ENCODE measurements at regions not wholly inside any gene's neighbourhood (a gene's known extent, or its start where the extent isn't known, plus 50 kb on each side); places are given as distances from the start of the nearest gene placed in this dataset.

DNA sequence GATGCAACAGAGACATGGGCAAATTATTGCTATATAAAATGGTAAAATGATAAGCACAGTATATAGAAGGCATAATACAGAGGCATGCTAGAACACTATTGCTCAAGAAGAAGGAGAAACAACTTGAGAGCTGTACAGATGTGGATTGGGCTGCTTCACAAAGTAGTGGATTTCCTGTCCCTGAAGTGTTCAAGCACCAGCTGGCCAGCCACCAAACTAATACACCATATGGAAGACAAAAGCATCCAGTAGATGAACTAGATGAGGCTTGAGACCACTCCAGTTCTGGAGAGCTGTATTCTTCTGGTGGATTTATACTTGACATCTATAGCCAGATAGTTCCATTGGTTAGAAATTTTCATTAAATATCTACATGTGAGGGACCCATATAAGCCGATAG, 134.1 kb upstream of the GNAO1 start:
- Mint-ChIP-seq H3K27me3 (ENCODE audit: unreplicated experiment) (peaks cover 2% of the 10 kb centered on the region), H3K27ac (ENCODE audit: unreplicated experiment) (no peak overlapping the region), H3K36me3 (ENCODE audit: low read depth, unreplicated experiment) (no peaks in the 10 kb centered on the region), H3K9me3 (ENCODE audit: unreplicated experiment) (no peaks in the 10 kb centered on the region), H3K4me1 (ENCODE audit: unreplicated experiment) (no peaks in the 10 kb centered on the region), H3K4me3 (ENCODE audit: unreplicated experiment) (no peak overlapping the region)
- TF ChIP-seq CTCF (IDR thresholded peaks at IDR 0.05; ENCODE audit: unreplicated experiment) = no peak
- DNase-seq (ENCODE audit: low spot score) = no peak

GRCh38 chr16:56050916-56051315, 140.4 kb upstream of the GNAO1 start:
- Mint-ChIP-seq H3K9me3 (ENCODE audit: unreplicated experiment) (no peaks in the 10 kb centered on the region), H3K36me3 (ENCODE audit: low read depth, unreplicated experiment) (no peaks in the 10 kb centered on the region)

GRCh38 chr16:56048425-56049105, 142.7 kb upstream of the GNAO1 start:
- Mint-ChIP-seq H3K27me3 (ENCODE audit: unreplicated experiment) (peaks cover 6% of the 10 kb centered on the region), H3K36me3 (ENCODE audit: low read depth, unreplicated experiment) (no peaks in the 10 kb centered on the region), H3K4me1 (ENCODE audit: unreplicated experiment) (peaks cover 5% of the 10 kb centered on the region), H3K9me3 (ENCODE audit: unreplicated experiment) (no peaks in the 10 kb centered on the region), H3K27ac (ENCODE audit: unreplicated experiment) (no peak overlapping the region), H3K4me3 (ENCODE audit: unreplicated experiment) (no peak overlapping the region)
- no peak for DNase-seq (ENCODE audit: low spot score)
- TF ChIP-seq CTCF (IDR thresholded peaks at IDR 0.05; ENCODE audit: unreplicated experiment) = no peak

More at GRCh38 chr16:56050916-56051315, 140.4 kb upstream of the GNAO1 start:
- Mint-ChIP-seq H3K27ac (ENCODE audit: unreplicated experiment) (no peak overlapping the region), H3K27me3 (ENCODE audit: unreplicated experiment) (peaks cover 6% of the 10 kb centered on the region), H3K4me3 (ENCODE audit: unreplicated experiment) (no peak overlapping the region), H3K4me1 (ENCODE audit: unreplicated experiment) (peaks cover 5% of the 10 kb centered on the region)
- TF ChIP-seq CTCF (IDR thresholded peaks at IDR 0.05; ENCODE audit: unreplicated experiment) = no peak
- no peak for DNase-seq (ENCODE audit: low spot score)

DNA sequence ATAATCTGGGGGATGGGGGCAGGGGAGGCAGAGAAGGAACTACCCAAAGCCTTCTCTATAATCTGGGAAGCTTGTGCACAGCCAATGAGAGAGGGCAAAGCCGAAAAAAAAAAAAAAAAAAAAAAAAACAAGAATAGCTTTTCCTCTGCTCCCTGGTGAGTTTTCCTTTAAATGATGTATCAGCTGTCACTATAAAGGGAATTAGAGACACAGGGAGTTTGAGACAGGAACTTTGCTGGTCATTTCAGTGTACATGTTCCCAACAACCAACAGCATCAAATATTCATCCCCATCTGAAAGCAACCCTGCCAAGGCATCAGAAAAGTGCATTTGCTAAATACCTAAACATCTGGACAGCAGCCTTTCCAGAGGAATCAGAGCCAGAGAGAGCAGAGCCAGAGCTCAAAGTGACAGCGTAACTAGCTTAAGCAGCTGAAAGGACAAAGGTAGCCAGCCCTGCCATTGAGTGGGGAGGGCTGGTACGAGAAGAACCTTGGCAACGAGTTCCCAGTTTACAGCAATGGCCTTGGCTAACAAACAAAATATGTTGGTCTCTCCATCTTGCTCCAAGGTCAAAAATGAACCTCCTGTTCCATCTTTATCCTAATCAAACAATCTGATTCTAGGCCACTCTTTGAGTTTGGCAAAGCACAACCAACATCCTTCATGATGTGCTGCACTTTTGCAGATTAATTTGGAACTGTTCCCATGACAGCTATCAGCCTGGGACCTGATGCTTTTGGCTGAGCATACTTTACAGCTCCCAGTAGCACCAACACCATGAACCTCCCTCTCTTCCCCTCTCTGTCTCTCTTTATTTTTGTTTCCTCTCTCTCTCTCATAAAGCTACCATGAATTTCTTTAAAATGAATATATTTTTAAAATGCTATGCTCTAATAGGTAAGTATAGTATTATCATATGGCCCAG, 143.7 kb upstream of the GNAO1 start:
- H3K36me3 Mint-ChIP-seq (ENCODE audit: low read depth, unreplicated experiment) = no peaks in the 10 kb centered on the region
- H3K4me3 Mint-ChIP-seq (ENCODE audit: unreplicated experiment) = no peak overlapping the region
- H3K27me3 Mint-ChIP-seq (ENCODE audit: unreplicated experiment) = peaks cover 6% of the 10 kb centered on the region
- TF ChIP-seq CTCF (IDR thresholded peaks at IDR 0.05; ENCODE audit: unreplicated experiment) = no peak
- H3K4me1 Mint-ChIP-seq (ENCODE audit: unreplicated experiment) = peaks cover 5% of the 10 kb centered on the region
- no peak overlapping the region for H3K27ac Mint-ChIP-seq (ENCODE audit: unreplicated experiment)
- no peaks in the 10 kb centered on the region for H3K9me3 Mint-ChIP-seq (ENCODE audit: unreplicated experiment)
- DNase-seq (ENCODE audit: low spot score) = no peak

GRCh38 chr16:56042416-56042815, 148.9 kb upstream of the GNAO1 start:
- no peak overlapping the region for H3K4me3 Mint-ChIP-seq (ENCODE audit: unreplicated experiment)
- no peak overlapping the region for H3K27ac Mint-ChIP-seq (ENCODE audit: unreplicated experiment)
- no peak for TF ChIP-seq CTCF (IDR thresholded peaks at IDR 0.05; ENCODE audit: unreplicated experiment)
- no peaks in the 10 kb centered on the region for H3K4me1 Mint-ChIP-seq (ENCODE audit: unreplicated experiment)
- no peak for DNase-seq (ENCODE audit: low spot score)
- no peaks in the 10 kb centered on the region for H3K9me3 Mint-ChIP-seq (ENCODE audit: unreplicated experiment)
- H3K27me3 Mint-ChIP-seq (ENCODE audit: unreplicated experiment) = no peaks in the 10 kb centered on the region
- H3K36me3 Mint-ChIP-seq (ENCODE audit: low read depth, unreplicated experiment) = no peaks in the 10 kb centered on the region
